GM06990 (cell line): ENCODE measurements at regions not wholly inside any gene's neighbourhood (a gene's known extent, or its start where the extent isn't known, plus 50 kb on each side); places are given as distances from the start of the nearest gene placed in this dataset.
A peak's percentile ranks its signal among the peaks of the same experiment; 100 is the strongest.

Experiments used
- DNase-seq: peaks from one replicate; pipeline ENCODE4 v3.0.0-alpha.2; 2011; ENCODE audit not compliant: insufficient read length; ENCODE audit errors: extremely low read depth
- H3K27me3 ChIP-seq: replicated peaks from 2 replicates; pipeline ENCODE4 v1.6.0; 2011; ENCODE audit warnings: low read length; ENCODE audit not compliant: control insufficient read depth, insufficient read depth
- H3K36me3 ChIP-seq: 2 replicates; pipeline ENCODE4 v1.5.1; 2011; ENCODE audit warnings: low read length; ENCODE audit not compliant: control insufficient read depth, insufficient read depth
- H3K4me3 ChIP-seq: replicated peaks from 2 replicates; pipeline ENCODE4 v1.5.1; 2011; ENCODE audit warnings: low read depth, mild to moderate bottlenecking, control low read depth, low read length
- CTCF ChIP-seq: IDR thresholded peaks from 2 replicates; pipeline ENCODE4 v1.5.1; 2011; ENCODE audit warnings: low read length, control low read depth, mild to moderate bottlenecking, inconsistent platforms; ENCODE audit not compliant: insufficient read depth, poor library complexity, severe bottlenecking

DNA sequence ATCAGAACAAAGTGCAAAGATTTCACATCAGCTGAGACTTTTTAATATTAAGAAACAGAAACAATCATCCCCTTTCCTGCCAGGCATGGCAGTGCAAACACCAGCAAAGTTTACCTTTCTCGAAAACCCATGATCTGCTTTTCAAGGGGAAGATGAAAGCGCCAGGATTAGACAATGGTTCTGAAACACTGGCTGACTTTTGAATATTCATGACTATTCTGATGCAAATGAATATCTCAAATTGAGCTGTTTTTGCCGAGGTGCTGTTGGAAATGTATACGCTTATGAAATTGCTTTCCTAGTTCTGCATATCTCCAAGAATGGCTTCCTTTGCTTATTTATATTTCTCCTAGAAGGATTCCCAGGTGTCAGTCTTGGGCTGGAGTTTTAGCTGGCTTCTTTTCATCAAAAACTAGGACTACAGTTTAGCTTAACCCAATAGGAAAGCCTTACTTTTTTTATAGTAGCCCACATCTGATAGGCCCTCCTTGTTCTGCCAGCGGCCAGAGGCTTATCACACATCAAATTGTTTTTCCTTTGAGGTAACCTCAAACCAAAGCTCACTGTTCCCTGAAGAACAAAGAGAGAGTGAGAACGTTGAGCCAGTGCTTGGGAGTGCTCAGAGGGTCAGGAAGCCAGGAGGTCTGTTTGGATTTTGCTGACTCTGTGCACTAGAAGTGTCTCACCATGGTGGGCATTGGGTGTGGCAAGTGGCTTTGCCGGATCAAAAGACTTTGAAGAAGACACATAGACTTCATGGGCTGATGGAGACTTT is 74.0 kb upstream of the PLCL2 start:
- no peak overlapping the region for H3K4me3 ChIP-seq
- DNase-seq, result no peak
- no peaks in the 10 kb centered on the region for H3K27me3 ChIP-seq
- no peaks in the 10 kb centered on the region for H3K36me3 ChIP-seq
- TF ChIP-seq CTCF, result no peak

DNA sequence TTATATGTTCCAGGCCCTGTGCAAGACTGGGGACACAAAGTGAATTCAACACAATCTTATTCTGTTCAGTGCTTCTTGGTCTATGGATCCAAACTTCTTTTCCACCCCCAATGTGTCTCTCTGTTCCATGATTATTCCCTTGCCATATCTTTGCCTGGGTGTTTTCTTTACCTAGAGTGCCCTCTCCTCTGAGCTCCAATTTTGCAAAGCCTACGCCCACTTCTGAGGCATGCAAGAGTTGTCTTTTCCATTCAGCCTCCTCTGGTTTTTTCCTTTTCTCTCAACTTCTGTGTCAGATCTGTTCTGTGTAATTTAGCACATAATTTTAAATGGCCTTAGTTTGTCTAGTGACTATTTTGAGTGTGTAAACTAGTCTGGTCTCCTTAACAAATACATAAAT is 72.8 kb upstream of the PLCL2 start:
- Histone ChIP-seq H3K27me3 (no peaks in the 10 kb centered on the region), H3K36me3 (no peaks in the 10 kb centered on the region), H3K4me3 (no peak overlapping the region)
- no peak for DNase-seq
- TF ChIP-seq CTCF, result no peak

GRCh38 chr3:16813336-16813735 is 71.4 kb upstream of the PLCL2 start:
- H3K4me3 ChIP-seq, result no peak overlapping the region
- no peak for DNase-seq

GRCh38 chr3:16816048-16816780 is 68.5 kb upstream of the PLCL2 start:
- Histone ChIP-seq H3K27me3 (no peaks in the 10 kb centered on the region), H3K36me3 (no peaks in the 10 kb centered on the region), H3K4me3 (no peak overlapping the region)
- DNase-seq, result peak; percentile 72
- no peak for TF ChIP-seq CTCF

More at GRCh38 chr3:16813336-16813735, 71.4 kb upstream of the PLCL2 start:
- no peaks in the 10 kb centered on the region for H3K27me3 ChIP-seq
- TF ChIP-seq CTCF, result no peak
- H3K36me3 ChIP-seq, result no peaks in the 10 kb centered on the region

- no peak for TF ChIP-seq CTCF
These were observed 67.6 kb upstream of the PLCL2 start for GRCh38 chr3:16817197-16817596.

More at GRCh38 chr3:16817197-16817596, 67.6 kb upstream of the PLCL2 start:
- H3K4me3 ChIP-seq, result no peak overlapping the region
- H3K27me3 ChIP-seq, result no peaks in the 10 kb centered on the region
- no peak for DNase-seq
- no peaks in the 10 kb centered on the region for H3K36me3 ChIP-seq
